ENCODE measurements at regions not wholly inside any gene's neighbourhood (a gene's known extent, or its start where the extent isn't known, plus 50 kb on each side); places are given as distances from the start of the nearest gene placed in this dataset.
"Not testable (repeated sequence)": the region's sequence is repeated elsewhere in the genome, so short reads cannot be mapped to it uniquely, and the experiment has no call there.

DNA sequence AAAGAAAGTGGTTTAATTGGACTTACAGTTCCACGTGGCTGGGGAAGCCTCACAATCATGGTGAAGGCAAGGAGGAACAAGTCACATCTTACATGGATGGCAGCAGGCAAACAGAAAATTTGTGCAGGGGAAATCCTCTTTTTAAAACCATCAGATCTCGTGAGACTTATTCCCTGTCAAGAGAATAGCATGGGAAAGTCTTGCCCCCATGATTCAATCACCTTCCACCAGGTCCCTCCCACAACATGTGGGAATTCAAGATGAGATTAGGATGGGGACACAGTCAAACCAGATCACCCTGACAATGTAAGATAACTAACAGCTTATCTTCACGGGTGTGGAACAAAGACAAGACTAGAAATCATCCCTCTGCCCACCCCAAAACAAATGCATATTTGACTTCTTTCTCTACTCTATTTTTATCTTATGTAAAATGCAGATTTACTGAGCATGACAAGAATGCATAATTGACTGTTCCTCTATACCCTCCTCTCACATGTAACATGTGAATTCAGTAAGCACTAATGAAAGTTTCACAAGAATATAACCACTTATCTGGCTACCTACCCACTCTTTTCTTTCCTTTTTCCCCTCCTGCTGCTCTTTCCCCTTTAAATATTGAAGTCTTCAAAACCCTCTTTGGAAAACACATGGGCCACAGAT is 110.8 kb upstream of the METTL14 start:
- DNase-seq; POLR2A ChIA-PET (ENCODE audit: partially characterized antibody); intact Hi-C loops (cut with micrococcal nuclease); H3K36me3 ChIP-seq (ENCODE audit: insufficient read depth, low read length); CTCF ChIA-PET (ENCODE audit: partially characterized antibody); H3K4me3 ChIP-seq (ENCODE audit: low read length in 2 of 2); H3K9me3 ChIP-seq (ENCODE audit: control insufficient read depth in 1 of 2, low read length in 2 of 2); H3K4me1 ChIP-seq (ENCODE audit: insufficient read depth, low read length); H3K27me3 ChIP-seq (ENCODE audit: insufficient read depth, low read length); H3K36me3 Mint-ChIP-seq; H3K27ac ChIP-seq (ENCODE audit: low read depth, low read length); H3K4me1 Mint-ChIP-seq; H3K4me3 Mint-ChIP-seq; H3K9me3 Mint-ChIP-seq: not testable (repeated sequence)
- Mint-ChIP-seq H3K27ac (peak overlapping the region in 1 of 7 donors; percentile 58), H3K27me3 (peaks cover 15% of the 10 kb centered on the region in 2 donors)

DNA sequence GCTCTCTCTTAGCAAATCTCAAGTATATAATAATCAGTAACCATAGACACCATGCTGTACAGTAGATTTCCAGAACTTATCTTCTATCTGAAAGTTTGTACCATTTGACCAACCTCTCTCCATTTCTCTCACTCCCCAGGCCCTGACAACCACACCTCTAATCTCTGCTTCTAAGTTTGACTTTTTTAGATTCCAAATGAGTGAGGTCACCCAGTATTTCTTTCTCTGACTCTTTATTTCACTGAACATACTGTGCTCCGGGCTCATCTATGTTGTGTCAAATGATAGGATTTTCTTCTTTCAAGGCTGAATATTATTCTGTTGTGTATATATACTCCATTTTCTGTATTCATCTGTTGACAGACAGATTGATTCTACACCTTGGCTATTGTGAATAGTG is 110.1 kb upstream of the METTL14 start:
- H3K9me3 Mint-ChIP-seq; DNase-seq; H3K27ac Mint-ChIP-seq; H3K36me3 Mint-ChIP-seq; H3K27ac ChIP-seq (ENCODE audit: low read depth, low read length); POLR2A ChIA-PET (ENCODE audit: partially characterized antibody); H3K36me3 ChIP-seq (ENCODE audit: insufficient read depth, low read length); intact Hi-C loops (cut with micrococcal nuclease); H3K9me3 ChIP-seq (ENCODE audit: control insufficient read depth in 1 of 2, low read length in 2 of 2); CTCF ChIA-PET (ENCODE audit: partially characterized antibody); H3K4me1 ChIP-seq (ENCODE audit: insufficient read depth, low read length); H3K4me3 Mint-ChIP-seq; H3K4me1 Mint-ChIP-seq; H3K4me3 ChIP-seq (ENCODE audit: low read length in 2 of 2); H3K27me3 ChIP-seq (ENCODE audit: insufficient read depth, low read length): not testable (repeated sequence)
- peaks cover 14% of the 10 kb centered on the region in 2 donors for H3K27me3 Mint-ChIP-seq

DNA sequence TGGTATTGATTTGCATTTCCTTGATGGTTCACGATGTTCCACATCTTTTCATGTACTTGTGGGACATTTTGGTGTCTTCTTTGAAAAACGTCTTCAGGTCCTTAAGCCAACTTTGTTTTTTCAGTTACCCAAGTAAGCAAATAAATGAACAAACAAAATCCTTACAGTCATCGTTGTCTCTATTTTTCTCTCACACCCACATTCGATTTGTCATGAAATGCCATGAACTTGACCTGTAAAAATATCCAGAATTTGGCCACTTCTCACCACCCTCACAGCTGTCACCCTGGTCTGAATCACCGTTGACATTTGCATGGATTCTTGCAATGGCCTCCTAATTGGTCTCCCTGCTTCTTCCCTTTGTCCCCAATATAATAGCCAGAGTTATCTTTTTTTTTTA is 109.5 kb upstream of the METTL14 start:
- H3K36me3 ChIP-seq (ENCODE audit: insufficient read depth, low read length); CTCF ChIA-PET (ENCODE audit: partially characterized antibody); H3K4me1 Mint-ChIP-seq; H3K4me3 Mint-ChIP-seq; H3K27ac ChIP-seq (ENCODE audit: low read depth, low read length); H3K27me3 ChIP-seq (ENCODE audit: insufficient read depth, low read length); DNase-seq; intact Hi-C loops (cut with micrococcal nuclease); H3K36me3 Mint-ChIP-seq; H3K4me1 ChIP-seq (ENCODE audit: insufficient read depth, low read length); H3K9me3 Mint-ChIP-seq; H3K4me3 ChIP-seq (ENCODE audit: low read length in 2 of 2); POLR2A ChIA-PET (ENCODE audit: partially characterized antibody); H3K9me3 ChIP-seq (ENCODE audit: control insufficient read depth in 1 of 2, low read length in 2 of 2); H3K27ac Mint-ChIP-seq: not testable (repeated sequence)
- H3K27me3 Mint-ChIP-seq = peaks cover 13% of the 10 kb centered on the region in 2 donors

DNA sequence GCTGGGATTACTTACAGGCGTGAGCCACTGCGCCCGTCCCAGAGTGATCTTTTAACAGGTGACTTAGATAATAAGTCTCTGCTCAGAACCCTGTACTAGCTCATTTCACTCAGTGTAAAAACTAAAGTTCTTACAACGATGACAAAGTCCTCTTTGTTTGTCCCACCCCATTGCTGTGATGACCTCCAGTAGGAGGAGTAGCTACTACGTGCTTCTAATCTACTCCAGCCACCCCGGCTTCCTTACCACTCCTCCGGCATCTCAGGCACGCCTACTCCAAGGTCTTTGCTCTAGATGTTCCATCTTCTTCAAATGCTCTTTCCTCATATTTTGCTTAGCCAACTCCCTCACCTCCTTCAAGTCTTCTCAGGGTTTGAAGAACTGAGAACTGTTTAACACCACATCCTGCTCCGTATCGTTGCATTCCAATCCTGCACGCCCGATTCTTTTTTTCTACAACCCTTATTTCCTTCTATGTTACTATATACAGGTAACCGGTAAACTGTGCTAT is 108.4 kb upstream of the METTL14 start:
- peaks cover 13% of the 10 kb centered on the region in 2 donors for H3K27me3 Mint-ChIP-seq
- H3K4me3 Mint-ChIP-seq; CTCF ChIA-PET (ENCODE audit: partially characterized antibody); H3K27ac ChIP-seq (ENCODE audit: low read depth, low read length); H3K4me1 ChIP-seq (ENCODE audit: insufficient read depth, low read length); POLR2A ChIA-PET (ENCODE audit: partially characterized antibody); DNase-seq; H3K4me1 Mint-ChIP-seq; H3K9me3 ChIP-seq (ENCODE audit: control insufficient read depth in 1 of 2, low read length in 2 of 2); intact Hi-C loops (cut with micrococcal nuclease); H3K36me3 Mint-ChIP-seq; H3K36me3 ChIP-seq (ENCODE audit: insufficient read depth, low read length); H3K27ac Mint-ChIP-seq; H3K9me3 Mint-ChIP-seq; H3K27me3 ChIP-seq (ENCODE audit: insufficient read depth, low read length); H3K4me3 ChIP-seq (ENCODE audit: low read length in 2 of 2): not testable (repeated sequence)

DNA sequence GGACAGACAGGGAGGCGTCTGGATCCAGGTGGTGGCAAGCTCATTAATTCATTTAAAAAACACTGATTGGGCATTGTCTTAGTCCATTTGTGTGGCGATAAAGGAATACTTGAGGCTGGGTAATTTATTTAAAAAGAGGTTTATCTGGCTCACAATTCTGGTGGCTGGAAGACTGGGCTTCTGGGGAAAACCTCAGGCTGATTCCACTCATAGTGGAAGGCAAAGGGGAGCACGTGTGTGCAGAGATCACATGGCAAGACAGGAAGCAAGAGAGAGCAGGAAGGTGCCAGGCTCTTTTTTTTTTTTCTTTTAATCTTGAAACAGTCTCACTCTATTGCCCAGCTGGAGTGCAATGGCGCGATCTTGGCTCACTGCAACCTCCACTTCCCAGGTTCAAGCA is 100.2 kb upstream of the METTL14 start:
- no peak for DNase-seq
- intact Hi-C loops (cut with micrococcal nuclease) = no loop called here
- no peaks in the 10 kb centered on the region for H3K9me3 ChIP-seq (ENCODE audit: control insufficient read depth in 1 of 2, low read length in 2 of 2)
- Mint-ChIP-seq H3K27ac (no peak overlapping the region), H3K27me3 (peaks cover 17 to 30% of the 10 kb centered on the region in 2 donors), H3K4me3 (peak overlapping the region in 1 of 8 donors; percentile 61), H3K36me3 (no peaks in the 10 kb centered on the region), H3K4me1 (peaks cover 0 to 5% (median 0%) of the 10 kb centered on the region in 4 donors), H3K9me3 (no peaks in the 10 kb centered on the region)
- H3K27me3 ChIP-seq (ENCODE audit: insufficient read depth, low read length) = peaks cover 4% of the 10 kb centered on the region
- ChIA-PET CTCF (ENCODE audit: partially characterized antibody) (interaction anchor here (0.6 kb wide), 1 partner anchor 106 kb away, joined by 3 read pairs; no protein-coding TSS in a partner anchor), POLR2A (ENCODE audit: partially characterized antibody) (no interaction called here)
- no peak overlapping the region for H3K4me3 ChIP-seq (ENCODE audit: low read length in 2 of 2)
- no peaks in the 10 kb centered on the region for H3K36me3 ChIP-seq (ENCODE audit: insufficient read depth, low read length)
- no peak overlapping the region for H3K27ac ChIP-seq (ENCODE audit: low read depth, low read length)
- no peaks in the 10 kb centered on the region for H3K4me1 ChIP-seq (ENCODE audit: insufficient read depth, low read length)

DNA sequence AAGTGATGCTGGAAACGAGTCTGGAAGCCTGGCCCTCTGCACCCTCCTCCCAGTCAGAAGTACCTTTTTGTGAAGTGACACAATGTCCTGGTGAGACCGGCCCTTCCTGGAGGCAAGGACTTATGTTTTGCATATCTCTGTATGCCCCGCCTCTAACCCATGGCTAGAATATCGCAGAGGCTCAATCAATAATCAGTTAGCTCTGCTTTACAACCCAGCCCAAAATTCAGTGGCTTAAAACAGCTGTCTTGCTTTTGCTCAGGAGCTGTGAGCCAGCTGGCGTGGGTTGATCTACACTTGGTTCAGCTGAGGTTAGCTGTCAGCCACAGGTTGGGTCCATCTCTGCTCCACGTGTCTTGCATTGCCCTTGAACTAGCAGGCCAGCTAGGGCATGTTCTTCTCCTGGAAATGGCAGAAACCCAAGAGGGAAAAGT is 98.8 kb upstream of the METTL14 start:
- H3K4me3 ChIP-seq (ENCODE audit: low read length in 2 of 2) = no peak overlapping the region
- ChIA-PET CTCF (ENCODE audit: partially characterized antibody) (no interaction called here), POLR2A (ENCODE audit: partially characterized antibody) (no interaction called here)
- Mint-ChIP-seq H3K4me3 (no peak overlapping the region), H3K9me3 (peaks cover 0 to 2% (median 0%) of the 10 kb centered on the region in 8 donors), H3K4me1 (peaks cover 5 to 16% (median 10%) of the 10 kb centered on the region in 4 donors), H3K36me3 (peaks cover 0 to 2% of the 10 kb centered on the region in 2 donors), H3K27ac (peak overlapping the region in 1 of 7 donors; percentile 2), H3K27me3 (peaks cover 14 to 23% of the 10 kb centered on the region in 2 donors)
- H3K27ac ChIP-seq (ENCODE audit: low read depth, low read length) = no peak overlapping the region
- H3K36me3 ChIP-seq (ENCODE audit: insufficient read depth, low read length) = no peaks in the 10 kb centered on the region
- intact Hi-C loops (cut with micrococcal nuclease) = no loop called here
- no peaks in the 10 kb centered on the region for H3K9me3 ChIP-seq (ENCODE audit: control insufficient read depth in 1 of 2, low read length in 2 of 2)
- peaks cover 4% of the 10 kb centered on the region for H3K27me3 ChIP-seq (ENCODE audit: insufficient read depth, low read length)
- peaks cover 6% of the 10 kb centered on the region for H3K4me1 ChIP-seq (ENCODE audit: insufficient read depth, low read length)
- no peak for DNase-seq

DNA sequence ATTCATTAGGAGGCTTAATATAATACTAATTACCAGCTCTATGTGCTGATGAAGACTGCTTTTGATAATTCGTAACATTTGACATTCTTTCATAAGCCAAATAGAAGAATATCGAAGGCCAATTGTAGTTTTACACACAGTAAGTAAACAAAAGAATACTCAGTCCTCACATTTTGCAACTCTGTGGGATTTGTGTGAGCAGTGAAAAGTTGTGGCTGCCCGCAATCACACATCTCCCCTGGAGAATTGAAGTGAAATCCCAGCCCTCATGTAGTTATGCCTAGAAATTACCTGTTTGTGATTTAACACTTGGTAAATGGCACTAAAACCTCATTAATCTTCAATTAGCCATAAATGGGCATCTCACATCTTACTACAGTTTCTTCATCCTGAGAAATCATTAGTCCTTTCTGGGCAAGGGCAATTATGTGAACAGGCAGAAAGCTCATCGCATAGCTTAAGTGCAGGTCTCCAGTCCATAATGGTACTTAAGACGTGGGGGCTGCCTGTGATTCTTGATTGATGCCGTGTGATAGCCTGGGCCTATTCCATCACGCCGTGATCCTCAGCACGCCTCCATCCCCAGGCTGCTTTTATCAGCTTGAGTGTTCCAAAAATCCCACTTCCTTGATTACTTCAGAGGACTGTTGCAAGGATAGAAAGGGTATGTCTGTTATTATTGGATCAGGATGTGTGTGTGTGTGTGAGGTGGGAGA is 97.9 kb upstream of the METTL14 start:
- H3K27ac ChIP-seq (ENCODE audit: low read depth, low read length) = no peak overlapping the region
- Mint-ChIP-seq H3K4me1 (peaks cover 9 to 22% (median 15%) of the 10 kb centered on the region in 4 donors), H3K4me3 (no peak overlapping the region), H3K27ac (peak overlapping the region in 2 of 7 donors; percentile 2 to 19), H3K36me3 (peaks cover 0 to 7% of the 10 kb centered on the region in 2 donors), H3K27me3 (peaks cover 10 to 19% of the 10 kb centered on the region in 2 donors), H3K9me3 (peaks cover 0 to 6% (median 0%) of the 10 kb centered on the region in 8 donors)
- no peak for DNase-seq
- H3K27me3 ChIP-seq (ENCODE audit: insufficient read depth, low read length) = peaks cover 4% of the 10 kb centered on the region
- H3K4me3 ChIP-seq (ENCODE audit: low read length in 2 of 2) = no peak overlapping the region
- ChIA-PET POLR2A (ENCODE audit: partially characterized antibody) (no interaction called here), CTCF (ENCODE audit: partially characterized antibody) (no interaction called here)
- H3K9me3 ChIP-seq (ENCODE audit: control insufficient read depth in 1 of 2, low read length in 2 of 2) = no peaks in the 10 kb centered on the region
- intact Hi-C loops (cut with micrococcal nuclease) = no loop called here
- no peaks in the 10 kb centered on the region for H3K36me3 ChIP-seq (ENCODE audit: insufficient read depth, low read length)
- peaks cover 6% of the 10 kb centered on the region for H3K4me1 ChIP-seq (ENCODE audit: insufficient read depth, low read length)
